GM23338 (cell line): ENCODE measurements at regions not wholly inside any gene's neighbourhood (a gene's known extent, or its start where the extent isn't known, plus 50 kb on each side); places are given as distances from the start of the nearest gene placed in this dataset.

Experiments used
- CTCF ChIP-seq, 2 experiments: fragments of 200-600 bp in 1 of 2; sonication (generic) in 1 of 2; conservative IDR thresholded peaks; 2 replicates each; pipeline versions ENCODE4 v1.5.1 to v1.6.1; 2016 to 2017; ENCODE audit warnings: antibody characterized with exemption in 2 of 2, low read depth in 2 of 2, mild to moderate bottlenecking in 2 of 2, moderate library complexity in 1 of 2
- EZH2 ChIP-seq: fragments of 200-600 bp; sonication (generic); IDR thresholded peaks from one replicate; pipeline ENCODE4 v1.8.0; 2017; ENCODE audit warnings: antibody characterized with exemption, mild to moderate bottlenecking, low read depth; ENCODE audit not compliant: unreplicated experiment
- POLR2AphosphoS5 ChIP-seq: IDR thresholded peaks from 2 replicates; pipeline ENCODE4 v1.6.1; 2016; ENCODE audit warnings: antibody characterized with exemption, low read depth

- TF ChIP-seq CTCF (conservative IDR thresholded peaks at IDR 0.05; ENCODE audit: low read depth in 2 of 2) (no peak), POLR2AphosphoS5 (no peak), EZH2 (no peak)
Measured at GRCh38 chr4:111198446-111198845, 575.6 kb upstream of the PITX2 start.
